Activated CD8-positive, alpha-beta memory T cell treated with anti-CD3 and anti-CD28 coated beads for 48 hours (primary cell): ENCODE measurements at regions not wholly inside any gene's neighbourhood (a gene's known extent, or its start where the extent isn't known, plus 50 kb on each side); places are given as distances from the start of the nearest gene placed in this dataset.
"Not testable (repeated sequence)": the region's sequence is repeated elsewhere in the genome, so short reads cannot be mapped to it uniquely, and the experiment has no call there.

Source experiments
- DNase-seq, 3 experiments: peaks; one replicate each; pipeline ENCODE4 v3.0.0-alpha.2; 2020; ENCODE audit warnings: low read depth in 2 of 3, low spot score in 2 of 3

GRCh38 chr15:58295637-58296215 lies 136.1 kb upstream of the LIPC start:
- DNase-seq: no peak

- DNase-seq: no peak
These were observed 135.5 kb upstream of the LIPC start for GRCh38 chr15:58296276-58296675.

GRCh38 chr15:58297639-58298038 lies 134.2 kb upstream of the LIPC start:
- DNase-seq: no peak

GRCh38 chr15:58298879-58299850 lies 132.6 kb upstream of the LIPC start:
- DNase-seq: no peak

GRCh38 chr15:58302832-58303231 lies 129.0 kb upstream of the LIPC start:
- DNase-seq: no peak

- DNase-seq: no peak
These were observed 128.6 kb upstream of the LIPC start for GRCh38 chr15:58303236-58303635.

GRCh38 chr15:58306591-58307312 lies 125.0 kb upstream of the LIPC start:
- DNase-seq: no peak

GRCh38 chr15:58307313-58307961 lies 124.4 kb upstream of the LIPC start:
- DNase-seq: no peak

- no peak for DNase-seq
These were observed 122.9 kb upstream of the LIPC start for GRCh38 chr15:58308742-58309355.

- no peak for DNase-seq
These were observed 121.5 kb upstream of the LIPC start for GRCh38 chr15:58309963-58310928.

GRCh38 chr15:58311556-58311955 lies 120.2 kb upstream of the LIPC start:
- DNase-seq: no peak

GRCh38 chr15:58312031-58312430 lies 119.8 kb upstream of the LIPC start:
- DNase-seq: no peak

GRCh38 chr15:58313304-58313703 lies 118.5 kb upstream of the LIPC start:
- no peak for DNase-seq

GRCh38 chr15:58313810-58314592 lies 117.8 kb upstream of the LIPC start:
- no peak for DNase-seq

- no peak for DNase-seq
These were observed 117.1 kb upstream of the LIPC start for GRCh38 chr15:58314593-58315216.

- DNase-seq: no peak
These were observed 113.3 kb upstream of the LIPC start for GRCh38 chr15:58318517-58318916.

- no peak for DNase-seq
These were observed 110.8 kb upstream of the LIPC start for GRCh38 chr15:58321034-58321433.

GRCh38 chr15:58322253-58322652 lies 109.5 kb upstream of the LIPC start:
- no peak for DNase-seq

GRCh38 chr15:58323321-58323720 lies 108.5 kb upstream of the LIPC start:
- DNase-seq: not testable (repeated sequence)
